ENCODE measurements at regions not wholly inside any gene's neighbourhood (a gene's known extent, or its start where the extent isn't known, plus 50 kb on each side); places are given as distances from the start of the nearest gene placed in this dataset.
"Not testable (repeated sequence)": the region's sequence is repeated elsewhere in the genome, so short reads cannot be mapped to it uniquely, and the experiment has no call there.

GRCh38 chr12:89167986-89168385 lies 184.3 kb downstream of the DUSP6 start:
- ATAC-seq: no peak
- no peak for DNase-seq
- intact Hi-C loops (cut with DNase I): loop anchor here in 1 of 2 donors (10.0 kb wide), 1 partner anchor 177 kb away; no protein-coding TSS in a partner anchor

DNA sequence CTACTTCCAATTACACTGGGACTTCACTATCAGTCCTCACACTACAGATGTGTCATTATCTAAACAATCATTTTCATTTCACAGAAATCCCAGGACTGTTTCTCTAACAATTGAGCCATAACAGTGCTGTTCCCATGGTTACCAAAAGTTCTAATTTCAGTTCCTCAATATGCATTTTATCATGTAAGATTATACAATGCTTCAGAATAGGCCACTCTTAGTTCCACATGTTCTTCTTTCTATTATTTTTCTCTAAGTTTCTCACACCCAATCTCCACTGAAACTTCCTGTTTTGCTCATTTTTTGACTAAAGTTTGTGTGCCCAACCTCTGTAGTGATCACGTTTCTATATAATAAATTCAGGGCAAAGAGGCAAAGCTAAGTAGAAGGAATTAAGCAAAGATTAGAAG lies 185.8 kb downstream of the DUSP6 start:
- intact Hi-C loops (cut with DNase I): loop anchor here in 1 of 2 donors (10.0 kb wide), 1 partner anchor 178 kb away; no protein-coding TSS in a partner anchor
- DNase-seq: no peak
- ATAC-seq: peak; percentile 17 to 53

DNA sequence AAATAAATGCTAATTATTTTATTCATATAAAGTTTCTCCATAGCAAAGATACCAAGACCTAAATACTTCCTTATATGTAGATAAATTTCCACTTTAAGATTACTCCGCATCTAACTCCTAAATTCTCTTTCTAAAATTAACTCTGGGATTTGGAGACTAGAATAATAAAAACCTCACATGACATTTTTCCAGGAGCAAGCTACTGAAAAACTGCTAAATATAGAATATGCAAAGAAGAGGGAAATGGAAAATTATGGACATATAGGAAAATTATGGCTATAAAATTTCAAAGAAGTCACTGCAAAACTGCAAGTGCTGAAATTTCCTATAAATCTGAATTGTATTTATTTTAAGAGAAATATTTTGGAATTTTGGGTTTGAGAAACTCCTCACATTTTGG lies 186.2 kb downstream of the DUSP6 start:
- DNase-seq: no peak
- intact Hi-C loops (cut with DNase I): loop anchor here in 1 of 2 donors (10.0 kb wide), 1 partner anchor 179 kb away; no protein-coding TSS in a partner anchor
- ATAC-seq: no peak

- DNase-seq (no peak), ATAC-seq (no peak)
- intact Hi-C loops (cut with DNase I): loop anchor here in 1 of 2 donors (10.0 kb wide), 1 partner anchor 179 kb away; no protein-coding TSS in a partner anchor
Measured at GRCh38 chr12:89165703-89166102, 186.6 kb downstream of the DUSP6 start.

GRCh38 chr12:89163918-89164317 lies 188.4 kb downstream of the DUSP6 start:
- intact Hi-C loops (cut with DNase I): loop anchor here in 1 of 2 donors (10.0 kb wide), 1 partner anchor 181 kb away; no protein-coding TSS in a partner anchor
- DNase-seq (no peak), ATAC-seq (no peak)

DNA sequence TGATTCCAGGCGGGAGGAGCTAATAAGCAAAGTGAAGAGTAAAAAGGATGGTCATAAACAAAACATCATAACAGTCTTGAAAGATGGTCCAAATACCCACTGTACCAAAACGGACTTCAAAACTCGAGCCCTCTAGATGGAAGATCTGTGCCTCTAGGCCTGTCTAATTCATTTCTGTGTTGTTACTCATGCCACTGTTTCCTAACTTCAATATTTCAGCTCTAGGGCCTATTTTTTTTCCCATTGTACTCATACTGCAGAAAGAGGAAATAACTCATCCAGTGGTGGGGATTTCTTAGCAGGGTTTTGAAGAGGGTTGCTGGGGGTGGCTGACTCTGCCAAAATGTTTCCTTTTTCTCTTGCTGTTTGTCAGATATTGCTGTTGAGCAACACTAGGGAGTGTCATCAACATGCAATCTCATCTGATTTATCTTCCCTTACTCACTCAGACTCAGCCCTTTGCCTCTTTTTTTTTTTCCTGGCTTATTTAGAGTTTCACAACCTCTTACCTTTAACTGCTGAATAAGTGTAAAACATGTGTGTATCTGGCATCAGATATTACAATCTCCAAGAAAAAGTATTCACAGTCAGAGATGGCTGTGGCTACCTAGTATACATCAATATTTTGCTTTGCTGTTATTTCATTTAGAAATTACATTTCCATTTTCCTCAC lies 189.6 kb downstream of the DUSP6 start:
- intact Hi-C loops (cut with DNase I): loop anchor here in 1 of 2 donors (10.0 kb wide), 1 partner anchor 182 kb away; no protein-coding TSS in a partner anchor
- peak; percentile 78 to 89 for ATAC-seq
- peak; percentile 69 for DNase-seq

- DNase-seq (no peak), ATAC-seq (no peak)
- intact Hi-C loops (cut with DNase I): loop anchor here in 1 of 2 donors (10.0 kb wide), 1 partner anchor 183 kb away; no protein-coding TSS in a partner anchor
Measured at GRCh38 chr12:89161557-89161956, 190.7 kb downstream of the DUSP6 start.

DNA sequence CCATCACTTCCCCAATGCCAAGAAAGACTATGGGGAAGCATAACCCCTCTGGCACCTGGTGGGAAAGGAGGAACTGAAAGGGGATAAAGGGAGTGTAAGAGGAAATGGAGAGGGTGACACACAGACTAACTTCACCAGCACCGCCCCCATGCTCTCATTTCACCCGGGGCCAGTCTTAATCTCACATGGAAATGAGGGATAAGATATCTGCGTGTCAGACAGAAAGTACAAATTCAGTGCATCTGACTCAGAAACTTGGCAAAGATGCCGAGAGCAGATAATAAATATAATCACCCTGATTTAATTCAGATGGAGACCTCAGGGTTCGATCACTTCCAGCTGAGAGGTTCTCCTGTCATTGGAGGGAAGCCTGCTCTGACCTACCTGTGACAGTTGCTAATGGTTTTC lies 191.6 kb downstream of the DUSP6 start:
- DNase-seq: peak; percentile 65
- peak; percentile 34 to 78 for ATAC-seq
- intact Hi-C loops (cut with DNase I): loop anchor here in 1 of 2 donors (10.0 kb wide), 1 partner anchor 184 kb away; no protein-coding TSS in a partner anchor

GRCh38 chr12:89157413-89157812 lies 194.9 kb downstream of the DUSP6 start:
- DNase-seq (no peak), ATAC-seq (no peak)
- intact Hi-C loops (cut with DNase I): no loop called here

DNA sequence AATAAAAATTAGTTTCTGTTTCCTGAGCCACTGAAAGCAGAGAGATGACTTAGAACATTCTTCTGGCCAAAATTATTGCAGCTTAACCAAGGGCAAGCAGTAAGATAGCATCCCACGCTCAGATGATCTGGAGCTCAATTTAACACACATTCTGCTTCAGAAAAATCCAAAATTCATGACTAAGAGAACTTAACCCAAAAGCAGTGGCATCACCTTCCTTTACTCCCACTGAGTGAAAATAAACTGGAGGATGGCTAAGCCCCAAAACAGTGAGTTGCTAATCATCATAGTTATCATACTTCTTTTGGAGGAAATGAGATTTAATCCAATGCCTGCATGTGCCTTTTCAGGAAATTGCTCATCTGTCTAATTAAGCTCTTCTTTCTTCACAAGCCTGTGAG lies 195.4 kb downstream of the DUSP6 start:
- no peak for DNase-seq
- ATAC-seq: peak in 1 of 2 donors; percentile 58
- intact Hi-C loops (cut with DNase I): no loop called here

GRCh38 chr12:89156340-89156739 lies 196.0 kb downstream of the DUSP6 start:
- DNase-seq: no peak
- intact Hi-C loops (cut with DNase I): no loop called here
- peak in 1 of 2 donors; percentile 21 for ATAC-seq

- ATAC-seq (no peak), DNase-seq (no peak)
- intact Hi-C loops (cut with DNase I): no loop called here
Measured at GRCh38 chr12:89155826-89156225, 196.5 kb downstream of the DUSP6 start.

DNA sequence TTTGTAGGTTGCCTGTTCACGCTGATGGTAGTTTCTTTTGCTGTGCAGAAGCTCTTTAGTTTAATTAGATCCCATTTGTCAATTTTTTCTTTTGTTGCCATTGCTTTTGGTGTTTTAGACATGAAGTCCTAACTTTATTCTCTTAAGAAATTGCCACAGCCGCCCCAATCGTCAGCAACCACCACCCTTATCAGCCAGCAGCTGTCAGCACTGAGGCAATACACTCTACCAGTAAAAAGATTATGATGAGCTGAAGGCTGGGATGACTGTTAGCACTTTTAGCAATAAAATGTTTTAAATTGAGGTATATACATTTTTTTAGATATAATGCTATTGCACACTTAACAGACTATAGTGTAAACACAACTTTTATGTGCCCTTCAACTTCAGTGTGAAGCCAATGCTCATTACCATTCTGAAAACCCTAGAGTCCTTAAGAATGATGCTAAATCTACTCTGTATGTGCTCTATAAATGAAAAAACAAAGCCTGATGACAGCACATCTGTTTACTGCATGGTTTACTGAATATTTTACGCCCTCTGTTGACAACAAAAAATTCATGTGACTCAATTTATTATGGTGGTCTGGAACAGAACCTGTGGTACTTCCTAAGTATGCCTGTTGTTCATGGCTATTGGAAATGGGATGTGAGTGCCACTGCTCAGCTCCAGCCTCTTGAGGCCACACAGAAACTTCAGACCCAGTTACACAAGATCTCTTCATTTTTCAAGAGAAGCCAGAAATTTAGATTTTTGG lies 197.4 kb downstream of the DUSP6 start:
- peak in 1 of 2 donors; percentile 56 for ATAC-seq
- intact Hi-C loops (cut with DNase I): no loop called here
- DNase-seq: no peak

DNA sequence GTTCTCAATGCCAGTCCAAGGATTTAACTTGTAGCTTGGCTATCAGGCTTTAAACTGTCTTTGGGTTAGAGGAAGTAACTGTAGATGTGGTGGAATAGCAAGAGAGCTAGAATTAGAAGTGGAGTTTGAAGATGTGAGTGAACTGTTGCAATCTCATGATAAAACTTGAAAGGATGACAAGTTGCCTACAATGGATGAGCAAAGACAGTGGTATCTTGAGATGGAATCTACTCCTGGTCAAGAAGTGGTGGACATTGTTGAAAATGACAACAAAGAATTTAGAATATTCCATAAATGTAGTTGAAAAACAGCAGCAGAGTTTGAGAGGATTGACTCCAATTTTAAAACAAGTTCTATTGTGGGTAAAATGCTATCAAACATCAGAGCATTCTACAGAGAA lies 199.0 kb downstream of the DUSP6 start:
- ATAC-seq (no peak), DNase-seq (no peak)
- intact Hi-C loops (cut with DNase I): no loop called here

DNA sequence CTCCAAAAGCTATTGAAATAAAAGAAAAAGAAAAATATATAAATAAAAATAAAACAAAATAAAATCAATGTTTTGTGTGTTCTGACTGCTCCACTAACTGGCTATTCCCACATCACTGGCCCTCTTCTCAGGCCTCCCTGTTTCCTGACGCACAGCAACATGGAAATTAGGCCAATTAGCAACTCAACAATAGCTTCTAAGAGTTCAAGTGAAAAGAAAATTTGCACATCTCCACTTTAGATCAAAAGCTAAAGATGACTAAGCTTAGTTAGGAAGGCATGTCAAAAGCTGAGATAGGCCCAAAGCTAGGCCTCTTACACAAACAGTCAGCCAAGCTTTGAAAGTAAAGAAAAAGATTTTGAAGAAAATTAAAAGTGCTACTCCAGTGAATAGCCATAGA lies 200.8 kb downstream of the DUSP6 start:
- intact Hi-C loops (cut with DNase I): no loop called here
- ATAC-seq: no peak

DNA sequence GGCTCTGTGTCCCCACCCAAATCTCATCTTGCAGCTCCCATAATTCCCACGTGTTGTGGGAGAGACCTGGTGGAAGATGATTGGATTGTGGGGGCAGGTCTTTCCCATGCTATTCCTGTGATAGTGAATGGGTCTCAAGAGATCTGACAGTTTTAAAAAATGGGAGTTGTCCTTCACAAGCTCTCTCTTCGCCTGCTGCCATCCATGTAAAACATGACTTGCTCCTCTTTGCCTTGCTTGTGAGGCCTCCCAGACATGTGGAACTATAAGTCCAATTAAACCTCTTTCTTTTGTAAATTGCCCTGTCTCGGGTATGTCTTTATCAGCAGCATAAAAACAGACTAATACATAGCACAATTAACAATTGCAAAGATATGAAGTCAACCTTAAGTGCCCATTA lies 201.5 kb downstream of the DUSP6 start:
- DNase-seq; intact Hi-C loops (cut with DNase I); ATAC-seq: not testable (repeated sequence)

More for the DNA sequence above, 200.8 kb downstream of the DUSP6 start:
- no peak for DNase-seq

- peak; percentile 92 to 96 for ATAC-seq
- intact Hi-C loops (cut with DNase I): loop anchor here in 1 of 2 donors (5.0 kb wide), 1 partner anchor 312 kb away; no protein-coding TSS in a partner anchor
- peak; percentile 71 for DNase-seq
Measured at GRCh38 chr12:89140602-89141238, 211.6 kb downstream of the DUSP6 start.

GRCh38 chr12:89140141-89140540 lies 212.2 kb downstream of the DUSP6 start:
- DNase-seq: no peak
- ATAC-seq: no peak
- intact Hi-C loops (cut with DNase I): loop anchor here in 1 of 2 donors (5.0 kb wide), 1 partner anchor 312 kb away; no protein-coding TSS in a partner anchor

GRCh38 chr12:89139390-89139789 lies 212.9 kb downstream of the DUSP6 start:
- ATAC-seq (no peak), DNase-seq (no peak)
- intact Hi-C loops (cut with DNase I): loop anchor here in 1 of 2 donors (5.0 kb wide), 1 partner anchor 213 kb away; the partner anchor contains the start of gene DUSP6

Measured in left cardiac atrium (tissue), 4 donors.